K562 (cell line): ENCODE measurements at regions not wholly inside any gene's neighbourhood (a gene's known extent, or its start where the extent isn't known, plus 50 kb on each side); places are given as distances from the start of the nearest gene placed in this dataset.

Experiments used
- ATAC-seq: fragments of 200-7000 bp; cut with Tn5 transposase; 3 replicates; pipeline ENCODE4 v1.9.1; 2020; ENCODE audit warnings: moderate library complexity
- BruUV-seq: library from RNA; stranded (reverse); fragments of 400-500 nt; replicated peaks from 2 replicates; lab custom pipeline; 2021; lab: Mats Ljungman, UMichigan
- CTCF ChIA-PET: fragments of 300-600 bp; formaldehyde crosslinking; extraction: SDS; loops from one replicate; lab custom pipeline; 2021; ENCODE audit warnings: low intra/inter-chr PET ratio; lab: Yijun Ruan, JAX
- POLR2A ChIA-PET: fragments of 300-600, 350-650 bp; sonication (Branson Sonifier 250); formaldehyde crosslinking; extraction: SDS; loops from one replicate; lab custom pipeline; 2021; ENCODE audit warnings: antibody characterized with exemption, inconsistent platforms; lab: Yijun Ruan, JAX
- DNase-seq, 4 experiments: peaks; one replicate each; pipeline versions ENCODE4 v3.0.0 to v3.0.0-alpha.2; 2011 to 2018; ENCODE audit warnings: low spot score in 3 of 4, mixed read lengths in 3 of 4; ENCODE audit errors: extremely low read depth in 1 of 4
- FAIRE-seq: peaks from 2 replicates; lab custom pipeline; 2011; peaks lifted over from hg19 to GRCh38; lab: Jason Lieb, UNC
- H2AFZ ChIP-seq: 2 replicates; pipeline ENCODE4 v1.6.0; 2011; ENCODE audit warnings: low read depth, low read length, control low read depth, inconsistent platforms
- H3K27ac ChIP-seq: fragments of 200-600 bp; 3 replicates; pipeline ENCODE4 v1.8.0; 2011; ENCODE audit warnings: low read depth, mild to moderate bottlenecking, control low read depth, inconsistent platforms, low read length, moderate library complexity, mixed read lengths; ENCODE audit errors: extremely low read depth
- H3K27me3 ChIP-seq, 2 experiments: fragments of 300-600 bp in 1 of 2; 2 replicates in 1 of 2; 3 replicates in 1 of 2; pipeline versions ENCODE4 v1.6.0 to v1.8.0; 2011; ENCODE audit warnings: inconsistent platforms in 2 of 2, low read length in 2 of 2, mild to moderate bottlenecking in 1 of 2, mixed read lengths in 1 of 2, moderate library complexity in 1 of 2; ENCODE audit not compliant: control insufficient read depth in 2 of 2, insufficient read depth in 2 of 2
- H3K36me3 ChIP-seq: fragments of 300-600 bp; 3 replicates; pipeline ENCODE4 v1.8.0; 2011; ENCODE audit warnings: mild to moderate bottlenecking, low read length, inconsistent platforms; ENCODE audit not compliant: control insufficient read depth, insufficient read depth
- H3K4me1 ChIP-seq, 2 experiments: fragments of 200-600 bp in 1 of 2; replicated peaks in 1 of 2; 2 replicates in 1 of 2; 3 replicates in 1 of 2; pipeline versions ENCODE4 v1.5.1 to v1.8.0; 2011; ENCODE audit warnings: inconsistent platforms in 2 of 2, low read length in 2 of 2, mild to moderate bottlenecking in 1 of 2, mixed read lengths in 1 of 2, moderate library complexity in 1 of 2; ENCODE audit not compliant: control insufficient read depth in 2 of 2, insufficient read depth in 2 of 2
- H3K4me2 ChIP-seq: 2 replicates; pipeline ENCODE4 v1.6.1; 2011; ENCODE audit warnings: low read length, control low read depth, inconsistent platforms, mixed read lengths; ENCODE audit not compliant: insufficient read depth
- H3K4me3 ChIP-seq: fragments of 200-600 bp; sonication (generic), shearing (Covaris generic); 2 replicates; pipeline ENCODE4 v1.5.1; 2016; ENCODE audit warnings: control low read depth, inconsistent platforms
- H3K79me2 ChIP-seq: fragments of 200-600 bp; 3 replicates; pipeline ENCODE4 v1.8.0; 2011; ENCODE audit warnings: low read length, inconsistent platforms; ENCODE audit not compliant: control insufficient read depth, insufficient read depth
- H3K9ac ChIP-seq, 2 experiments: 2 replicates each; pipeline versions ENCODE4 v1.6.0 to v1.6.1; 2011; ENCODE audit warnings: low read depth in 2 of 2, low read length in 2 of 2, control low read depth in 1 of 2, inconsistent platforms in 1 of 2, mild to moderate bottlenecking in 1 of 2, mixed read lengths in 1 of 2; ENCODE audit not compliant: insufficient read depth in 1 of 2
- H3K9me1 ChIP-seq: one replicate; pipeline ENCODE4 v1.6.0; 2011; ENCODE audit warnings: inconsistent platforms, mild to moderate bottlenecking, low read length, moderate library complexity; ENCODE audit not compliant: control insufficient read depth, insufficient read depth
- H3K9me3 ChIP-seq: replicated peaks from 2 replicates; pipeline ENCODE4 v1.5.1; 2011; ENCODE audit warnings: low read depth, low read length, inconsistent platforms; ENCODE audit not compliant: control insufficient read depth, insufficient read depth
- H4K20me1 ChIP-seq: replicated peaks from 2 replicates; pipeline ENCODE4 v1.6.1; 2011; ENCODE audit warnings: low read length, inconsistent platforms, mixed read lengths; ENCODE audit not compliant: control insufficient read depth, insufficient read depth
- DNMT1 ChIP-seq: fragments of 450-650 bp; IDR thresholded peaks from 2 replicates; pipeline ENCODE4 v1.6.1; 2016; ENCODE audit warnings: antibody characterized with exemption, mild to moderate bottlenecking
- E2F3 ChIP-seq: fragments of 250-450 bp; sonication (Bioruptor Pico); IDR thresholded peaks from 2 replicates; pipeline ENCODE4 v1.4.0; 2020; ENCODE audit warnings: mild to moderate bottlenecking
- HNRNPLL ChIP-seq: fragments of 200-400 bp; formaldehyde crosslinking; IDR thresholded peaks from 2 replicates; pipeline ENCODE4 v1.6.1; 2017; ENCODE audit warnings: low read length, low read depth, mild to moderate bottlenecking; ENCODE audit not compliant: poor library complexity, severe bottlenecking
- POLR2AphosphoS2 ChIP-seq: IDR thresholded peaks from 2 replicates; pipeline ENCODE4 v1.6.1; 2012; ENCODE audit warnings: low read length, improper control_type of control experiment
- SREBF1 ChIP-seq: fragments of 150-350 bp; IDR thresholded peaks from 2 replicates; pipeline ENCODE4 v1.6.1; 2014; ENCODE audit warnings: antibody characterized with exemption, low read depth, low read length, borderline replicate concordance
- ZNF512 ChIP-seq: IDR thresholded peaks from 2 replicates; pipeline ENCODE4 v1.6.1; 2016; ENCODE audit warnings: missing genetic modification characterization, missing compliant biosample characterization
- ZNF699 ChIP-seq: fragments of 250-450 bp; sonication (Bioruptor Pico); IDR thresholded peaks from 2 replicates; pipeline ENCODE4 v1.8.0; 2021; ENCODE audit warnings: mild to moderate bottlenecking, moderate library complexity; ENCODE audit not compliant: insufficient replicate concordance
- WGBS: fragments of 100-300 bp; shearing (Covaris generic); methylation state at CpG from one replicate; pipeline ENCODE4 v1.1.6; 2016; ENCODE audit warnings: low coverage, mixed read lengths; ENCODE audit not compliant: insufficient coverage; ENCODE audit errors: missing lambda C conversion rate; 5-methylcytosine and 5-hydroxymethylcytosine counted together
- in situ Hi-C: fragments of 300-500 bp; cut with MboI; formaldehyde crosslinking; loops from 4 replicates; pipeline ENCODE4 v1.15.0; 2018; ENCODE audit warnings: inconsistent platforms, mixed read lengths
- intact Hi-C: fragments of 100-400 bp; cut with micrococcal nuclease; formaldehyde crosslinking; loops from 2 replicates; pipeline ENCODE4 v1.14.2; 2022

GRCh38 chr2:15769235-15769634, 171.1 kb upstream of the MYCN start:
- WGBS, result 0% methylated on average over 3 of the region's 3 CpGs
- CTCF ChIA-PET, result no interaction called here
- H3K36me3 ChIP-seq, result no peaks in the 10 kb centered on the region
- H3K27ac ChIP-seq, result no peak overlapping the region
- intact Hi-C loops, result no loop called here
- BruUV-seq, result no TSS peak
- H4K20me1 ChIP-seq, result peaks cover 4% of the 10 kb centered on the region; the same call in 1 of the 2 replicates
- no peaks in the 10 kb centered on the region for H3K9me1 ChIP-seq
- peaks cover 0 to 2% of the 10 kb centered on the region in 2 experiments; a peak in 2 of 5 replicates for H3K4me1 ChIP-seq
- no peak overlapping the region for H3K4me2 ChIP-seq
- no peak overlapping the region for H2AFZ ChIP-seq
- in situ Hi-C loops, result no loop called here
- ATAC-seq (no peak), FAIRE-seq (no peak), DNase-seq (no peak)
- H3K9ac ChIP-seq, result no peak overlapping the region
- no peaks in the 10 kb centered on the region for H3K79me2 ChIP-seq
- no peaks in the 10 kb centered on the region for H3K9me3 ChIP-seq
- TF ChIP-seq E2F3 (CRISPR knock-in tag) (no peak), HNRNPLL (no peak), POLR2AphosphoS2 (no peak), SREBF1 (no peak), DNMT1 (no peak), ZNF512 (no peak), ZNF699 (CRISPR knock-in tag) (no peak)
- peaks cover 17 to 72% of the 10 kb centered on the region in 2 experiments; a peak in 4 of 5 replicates for H3K27me3 ChIP-seq
- H3K4me3 ChIP-seq, result no peak overlapping the region
- POLR2A ChIA-PET, result interaction anchor here (0.9 to 1.3 kb wide), 2 partner anchors 12 to 26 kb away, joined by 3 read pairs; no protein-coding TSS in a partner anchor
